GM12872 (cell line): ENCODE measurements at regions not wholly inside any gene's neighbourhood (a gene's known extent, or its start where the extent isn't known, plus 50 kb on each side); places are given as distances from the start of the nearest gene placed in this dataset.

Experiments used
- TF ChIP-seq, protein P1 (sequence below): IDR thresholded peaks from 3 replicates; pipeline ENCODE4 v1.5.1; 2011; ENCODE audit warnings: low read depth, mild to moderate bottlenecking, low read length, moderate library complexity; ENCODE audit not compliant: insufficient read depth

DNA sequence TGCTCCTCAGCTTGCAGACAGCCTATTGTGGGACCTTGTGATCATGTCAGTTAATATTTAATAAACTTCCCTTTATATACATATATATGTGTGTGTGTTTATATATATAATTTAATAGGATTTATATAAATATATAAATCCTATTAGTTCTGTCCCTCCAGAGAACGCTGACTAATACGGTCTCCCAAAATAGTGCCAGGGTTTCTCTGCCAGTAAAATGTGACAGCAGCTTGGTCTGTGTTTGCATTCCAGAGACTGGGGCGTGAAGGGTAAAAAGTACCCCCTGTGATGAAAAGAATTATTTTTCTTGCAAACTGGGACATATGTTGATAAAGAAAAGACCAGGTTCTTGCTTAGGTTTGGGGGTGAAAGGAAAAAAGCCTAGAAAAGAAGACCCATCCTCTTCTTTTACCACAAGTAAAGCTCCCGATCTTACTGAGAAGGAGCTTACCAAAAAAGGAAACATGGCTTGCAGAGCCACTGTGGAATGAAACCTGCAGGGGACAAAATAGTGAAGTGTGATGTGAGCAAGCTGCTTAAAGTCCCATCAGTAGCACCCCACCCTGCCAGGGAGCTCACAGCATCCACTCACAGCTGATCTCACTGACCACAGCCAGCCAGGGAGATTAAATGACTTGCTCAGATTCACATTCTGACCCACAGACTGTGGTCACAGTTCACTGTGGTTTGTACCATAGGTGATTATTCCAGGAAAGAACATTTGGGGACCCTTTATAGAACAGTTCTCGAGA lies 110.9 kb upstream of the RMP24 start:
- TF ChIP-seq, protein P1, sequence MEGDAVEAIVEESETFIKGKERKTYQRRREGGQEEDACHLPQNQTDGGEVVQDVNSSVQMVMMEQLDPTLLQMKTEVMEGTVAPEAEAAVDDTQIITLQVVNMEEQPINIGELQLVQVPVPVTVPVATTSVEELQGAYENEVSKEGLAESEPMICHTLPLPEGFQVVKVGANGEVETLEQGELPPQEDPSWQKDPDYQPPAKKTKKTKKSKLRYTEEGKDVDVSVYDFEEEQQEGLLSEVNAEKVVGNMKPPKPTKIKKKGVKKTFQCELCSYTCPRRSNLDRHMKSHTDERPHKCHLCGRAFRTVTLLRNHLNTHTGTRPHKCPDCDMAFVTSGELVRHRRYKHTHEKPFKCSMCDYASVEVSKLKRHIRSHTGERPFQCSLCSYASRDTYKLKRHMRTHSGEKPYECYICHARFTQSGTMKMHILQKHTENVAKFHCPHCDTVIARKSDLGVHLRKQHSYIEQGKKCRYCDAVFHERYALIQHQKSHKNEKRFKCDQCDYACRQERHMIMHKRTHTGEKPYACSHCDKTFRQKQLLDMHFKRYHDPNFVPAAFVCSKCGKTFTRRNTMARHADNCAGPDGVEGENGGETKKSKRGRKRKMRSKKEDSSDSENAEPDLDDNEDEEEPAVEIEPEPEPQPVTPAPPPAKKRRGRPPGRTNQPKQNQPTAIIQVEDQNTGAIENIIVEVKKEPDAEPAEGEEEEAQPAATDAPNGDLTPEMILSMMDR, result no peak

DNA sequence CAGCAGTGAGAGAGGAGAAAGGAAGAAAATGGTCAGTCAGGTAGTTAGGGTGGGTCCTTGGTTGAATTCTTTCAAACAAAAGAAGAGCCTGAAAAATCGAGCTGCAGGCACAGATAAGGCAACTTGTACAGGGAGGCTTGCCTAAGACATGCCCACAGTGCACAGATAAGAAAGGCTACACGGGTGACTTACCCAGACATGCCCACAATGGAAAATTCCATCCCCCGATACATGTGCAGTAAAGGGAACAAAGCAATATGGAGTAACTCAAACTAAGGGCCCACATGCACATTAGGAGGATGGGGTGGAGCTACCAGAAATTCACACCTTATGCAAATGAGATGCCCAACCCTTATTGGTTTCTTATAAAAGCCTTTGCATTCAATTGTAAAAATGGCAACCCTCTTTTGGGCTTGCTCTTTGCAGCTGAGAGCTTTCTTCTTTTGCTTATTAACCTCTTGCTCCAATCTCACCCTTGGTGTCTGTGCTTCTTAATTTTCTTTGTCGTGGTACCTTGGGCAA lies 110.3 kb upstream of the RMP24 start:
- TF ChIP-seq, protein P1, result no peak

DNA sequence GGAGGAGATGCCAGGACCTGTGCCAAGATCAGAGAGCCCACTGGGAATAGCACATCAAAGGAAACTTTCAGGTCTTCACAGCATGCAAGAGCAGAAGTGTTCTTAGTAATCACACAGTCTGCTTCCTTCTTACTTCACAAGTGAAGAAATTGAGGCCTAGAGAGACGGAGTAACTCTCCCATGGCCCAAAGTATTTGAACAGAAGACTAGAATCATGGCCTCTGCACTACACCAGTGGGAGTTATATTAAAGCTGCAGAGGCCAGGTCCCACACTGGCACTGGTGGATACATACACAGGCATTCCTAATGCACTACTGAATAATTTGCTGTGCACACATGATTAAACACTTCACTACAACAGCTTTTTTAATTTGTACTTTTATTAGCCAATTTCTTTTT lies 107.6 kb upstream of the RMP24 start:
- TF ChIP-seq, protein P1, result no peak

DNA sequence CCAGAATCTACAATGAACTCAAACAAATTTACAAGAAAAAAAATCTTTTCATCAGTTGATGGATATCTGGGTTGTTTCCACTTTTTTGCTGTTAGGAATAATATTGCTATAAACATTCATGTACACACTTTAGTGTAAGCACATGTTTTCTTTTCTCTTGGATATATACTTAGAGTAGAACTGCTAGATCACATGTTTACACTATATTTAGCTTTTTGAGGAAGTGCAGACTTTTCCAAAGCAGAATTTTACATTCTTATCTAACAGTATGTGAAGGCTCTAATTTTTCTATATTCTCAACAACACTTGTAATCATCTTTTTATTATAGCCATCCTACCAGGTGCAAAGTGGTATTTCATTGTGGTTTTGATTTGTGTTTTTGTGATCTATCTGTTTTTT lies 103.6 kb upstream of the RMP24 start:
- TF ChIP-seq, protein P1, result no peak

DNA sequence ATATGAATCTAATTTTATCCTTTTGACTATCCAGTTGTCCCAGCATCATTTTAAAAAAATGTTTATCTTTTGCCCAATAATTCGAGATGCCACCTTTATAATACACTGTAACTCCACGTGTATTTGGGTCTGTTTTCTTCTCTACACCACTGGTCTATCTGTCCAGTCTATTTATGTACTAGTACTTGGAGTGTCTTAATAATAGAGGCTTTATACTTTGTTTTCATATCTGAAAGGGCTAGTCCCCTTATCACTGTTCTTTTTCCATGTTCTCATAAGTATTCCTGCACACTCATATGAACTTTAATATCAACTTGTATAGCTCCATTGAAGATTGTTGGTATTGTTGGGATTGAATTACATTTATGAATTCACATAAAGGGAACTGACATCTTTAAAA lies 101.1 kb upstream of the RMP24 start:
- TF ChIP-seq, protein P1, result no peak

DNA sequence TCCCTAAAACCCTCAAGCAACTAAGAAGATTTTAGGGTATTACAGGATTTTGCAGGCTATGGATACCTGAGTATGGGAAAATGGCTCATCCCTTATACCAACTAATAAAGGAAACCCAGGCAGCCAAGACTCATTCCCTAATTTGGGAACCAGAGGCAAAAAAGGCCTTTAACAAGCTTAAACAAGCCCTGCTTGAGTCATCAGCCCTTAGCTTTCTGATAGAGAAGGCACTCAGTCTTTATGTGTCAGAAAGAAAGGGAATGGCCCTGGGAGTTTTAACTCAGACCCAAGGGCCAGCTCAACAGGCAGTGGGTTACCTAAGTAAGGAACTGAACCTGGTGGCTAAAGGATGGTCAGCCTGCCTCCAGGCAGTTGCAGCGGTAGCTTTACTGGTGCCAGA lies 96.9 kb upstream of the RMP24 start:
- TF ChIP-seq, protein P1, result no peak

DNA sequence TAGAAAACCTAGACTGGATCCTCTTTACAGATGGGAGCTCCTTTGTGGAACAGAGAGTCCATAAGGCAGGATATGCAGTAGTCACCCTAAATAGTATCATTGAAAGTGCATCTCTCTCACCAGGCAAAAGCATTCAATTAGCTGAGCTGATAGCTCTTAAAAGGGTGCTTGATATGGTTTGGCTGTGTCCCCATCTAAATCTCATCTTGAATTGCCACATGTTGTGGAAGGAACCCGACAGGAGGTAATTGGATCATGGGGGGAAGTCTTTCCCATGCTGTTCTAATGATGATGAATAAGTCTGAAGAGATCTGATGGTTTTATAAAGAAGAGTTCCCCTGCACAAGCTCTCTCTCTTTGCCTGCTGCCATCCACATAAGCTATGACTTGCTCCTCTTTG lies 96.2 kb upstream of the RMP24 start:
- TF ChIP-seq, protein P1, result no peak
